Neural cell (in vitro differentiated cells): ENCODE measurements at regions not wholly inside any gene's neighbourhood (a gene's known extent, or its start where the extent isn't known, plus 50 kb on each side); places are given as distances from the start of the nearest gene placed in this dataset.

Experiments
- EP300 ChIP-seq: fragments of 450-650 bp; conservative IDR thresholded peaks from 2 replicates; pipeline ENCODE4 v1.6.1; 2014; ENCODE audit warnings: antibody characterized with exemption, mild to moderate bottlenecking, moderate library complexity; ENCODE audit not compliant: poor library complexity, severe bottlenecking
- EZH2 ChIP-seq: fragments of 200-600, 300-800 bp; shearing (Covaris generic), sonication (generic); IDR thresholded peaks from 2 replicates; pipeline ENCODE4 v1.6.1; 2014; ENCODE audit warnings: antibody characterized with exemption, low read length, borderline replicate concordance, mild to moderate bottlenecking; ENCODE audit not compliant: insufficient read depth, poor library complexity, severe bottlenecking
- POLR2AphosphoS5 ChIP-seq: IDR thresholded peaks from 2 replicates; pipeline ENCODE4 v1.6.1; 2012
- SMC3 ChIP-seq: fragments of 450-650 bp; conservative IDR thresholded peaks from 2 replicates; pipeline ENCODE4 v1.6.1; 2014; ENCODE audit warnings: antibody characterized with exemption, mild to moderate bottlenecking, moderate library complexity; ENCODE audit not compliant: poor library complexity
- TAF1 ChIP-seq: IDR thresholded peaks from 2 replicates; pipeline ENCODE4 v1.6.1; 2012; ENCODE audit warnings: low read depth
- TF ChIP-seq, protein P1 (sequence below): fragments of 450-650 bp; IDR thresholded peaks from 2 replicates; pipeline ENCODE4 v1.5.1; 2014; ENCODE audit warnings: antibody characterized with exemption, mild to moderate bottlenecking, moderate library complexity; ENCODE audit not compliant: poor library complexity, severe bottlenecking

DNA sequence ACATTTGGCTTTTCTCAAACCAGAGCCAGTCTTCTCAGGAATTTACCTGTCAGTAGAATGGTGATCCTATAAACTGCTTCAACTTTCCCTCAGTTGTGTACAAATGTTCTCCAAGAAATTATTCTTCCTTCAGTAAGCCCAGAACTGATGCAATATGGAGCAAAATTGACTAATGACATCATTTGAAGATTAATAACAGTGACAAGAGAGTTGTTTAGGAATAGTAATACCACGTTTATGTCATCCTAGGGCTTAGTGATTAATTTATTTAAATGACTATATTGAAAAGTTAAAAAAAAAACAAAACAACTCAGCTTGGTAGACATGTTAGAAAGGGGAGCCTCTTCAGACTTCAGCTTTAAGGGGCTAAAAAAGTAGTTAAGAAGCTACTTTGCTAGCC lies 933.2 kb downstream of the GATA3 start:
- TF ChIP-seq, protein P1, sequence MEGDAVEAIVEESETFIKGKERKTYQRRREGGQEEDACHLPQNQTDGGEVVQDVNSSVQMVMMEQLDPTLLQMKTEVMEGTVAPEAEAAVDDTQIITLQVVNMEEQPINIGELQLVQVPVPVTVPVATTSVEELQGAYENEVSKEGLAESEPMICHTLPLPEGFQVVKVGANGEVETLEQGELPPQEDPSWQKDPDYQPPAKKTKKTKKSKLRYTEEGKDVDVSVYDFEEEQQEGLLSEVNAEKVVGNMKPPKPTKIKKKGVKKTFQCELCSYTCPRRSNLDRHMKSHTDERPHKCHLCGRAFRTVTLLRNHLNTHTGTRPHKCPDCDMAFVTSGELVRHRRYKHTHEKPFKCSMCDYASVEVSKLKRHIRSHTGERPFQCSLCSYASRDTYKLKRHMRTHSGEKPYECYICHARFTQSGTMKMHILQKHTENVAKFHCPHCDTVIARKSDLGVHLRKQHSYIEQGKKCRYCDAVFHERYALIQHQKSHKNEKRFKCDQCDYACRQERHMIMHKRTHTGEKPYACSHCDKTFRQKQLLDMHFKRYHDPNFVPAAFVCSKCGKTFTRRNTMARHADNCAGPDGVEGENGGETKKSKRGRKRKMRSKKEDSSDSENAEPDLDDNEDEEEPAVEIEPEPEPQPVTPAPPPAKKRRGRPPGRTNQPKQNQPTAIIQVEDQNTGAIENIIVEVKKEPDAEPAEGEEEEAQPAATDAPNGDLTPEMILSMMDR: no peak
- TF ChIP-seq SMC3 (no peak), TAF1 (no peak), EP300 (no peak), POLR2AphosphoS5 (no peak), EZH2 (no peak)
